Thyroid gland (tissue), 4 donors: ENCODE measurements at regions not wholly inside any gene's neighbourhood (a gene's known extent, or its start where the extent isn't known, plus 50 kb on each side); places are given as distances from the start of the nearest gene placed in this dataset.
"Not testable (repeated sequence)": the region's sequence is repeated elsewhere in the genome, so short reads cannot be mapped to it uniquely, and the experiment has no call there.

Experiments
- DNase-seq, 2 donors: peaks; one replicate each; pipeline ENCODE4 v3.0.0-alpha.2; 2019
- H3K27ac ChIP-seq, 3 donors: fragments of 200-600 bp; sonication (generic); 1 replicate in 2 of 3; 2 replicates in 1 of 3; pipeline ENCODE4 v1.5.1; 2016 to 2019; ENCODE audit warnings: mild to moderate bottlenecking in 1 of 3, moderate library complexity in 1 of 3
- H3K27me3 ChIP-seq: fragments of 200-600 bp; sonication (generic); one replicate; pipeline ENCODE4 v1.5.1; 2019
- H3K36me3 ChIP-seq, 2 donors: fragments of 200-600 bp; sonication (generic); one replicate each; pipeline ENCODE4 v1.5.1; 2016 to 2019
- H3K4me1 ChIP-seq, 2 donors: fragments of 200-600 bp; sonication (generic); one replicate each; pipeline ENCODE4 v1.5.1; 2017 to 2019
- H3K4me3 ChIP-seq, 3 donors: fragments of 200-600 bp; sonication (generic); replicated peaks in 1 of 3; 1 replicate in 2 of 3; 2 replicates in 1 of 3; pipeline ENCODE4 v1.5.1; 2016; ENCODE audit warnings: mild to moderate bottlenecking in 1 of 3
- H3K9me3 ChIP-seq: fragments of 200-600 bp; sonication (generic); one replicate; pipeline ENCODE4 v1.5.1; 2017
- CTCF ChIP-seq, 6 experiments: fragments of 200-600 bp in 3 of 6; fragments of 450-650 bp in 3 of 6; sonication (generic) in 3 of 6; IDR thresholded peaks; one replicate each; pipeline ENCODE4 v1.5.1; 2016 to 2019; ENCODE audit warnings: antibody characterized with exemption in 6 of 6, mild to moderate bottlenecking in 2 of 6, inconsistent platforms in 1 of 6, moderate library complexity in 1 of 6
- POLR2A ChIP-seq, 2 donors: fragments of 450-650 bp; IDR thresholded peaks; one replicate each; pipeline ENCODE4 v1.6.1; 2017; ENCODE audit warnings: antibody characterized with exemption in 2 of 2, mild to moderate bottlenecking in 2 of 2, moderate library complexity in 1 of 2
- WGBS, 2 donors: methylation state at CpG; one replicate each; pipeline ENCODE4 v1.1.5; 2017; 5-methylcytosine and 5-hydroxymethylcytosine counted together
- intact Hi-C: fragments of 100-400 bp; cut with DNase I; formaldehyde crosslinking; loops from one replicate; pipeline ENCODE4 v1.15.1; 2023

GRCh38 chr13:99730403-99730802 is 229.1 kb downstream of the TM9SF2 start:
- Histone ChIP-seq H3K9me3 (no peaks in the 10 kb centered on the region), H3K27ac (no peak overlapping the region), H3K36me3 (no peaks in the 10 kb centered on the region), H3K4me3 (no peak overlapping the region), H3K4me1 (peaks cover 0 to 4% of the 10 kb centered on the region in 2 donors), H3K27me3 (no peaks in the 10 kb centered on the region)
- 95 to 96% methylated on average over 11 of the region's 11 CpGs for WGBS, 2 donors
- intact Hi-C loops: no loop called here
- TF ChIP-seq POLR2A (IDR thresholded peaks at IDR 0.05) (no peak), CTCF (IDR thresholded peaks at IDR 0.05) (no peak)
- no peak for DNase-seq

GRCh38 chr13:99729745-99730144 is 228.5 kb downstream of the TM9SF2 start:
- no peak for DNase-seq
- 94 to 99% methylated on average over 7 to 16 of the region's 16 CpGs for WGBS, 2 donors
- no peaks in the 10 kb centered on the region for H3K36me3 ChIP-seq
- intact Hi-C loops: no loop called here
- no peak overlapping the region for H3K4me3 ChIP-seq
- no peaks in the 10 kb centered on the region for H3K27me3 ChIP-seq
- TF ChIP-seq CTCF (IDR thresholded peaks at IDR 0.05) (no peak), POLR2A (IDR thresholded peaks at IDR 0.05) (no peak)
- no peaks in the 10 kb centered on the region for H3K9me3 ChIP-seq
- no peak overlapping the region for H3K27ac ChIP-seq
- H3K4me1 ChIP-seq: peaks cover 0 to 4% of the 10 kb centered on the region in 2 donors

GRCh38 chr13:99727651-99728050 is 226.4 kb downstream of the TM9SF2 start:
- H3K27me3 ChIP-seq, H3K36me3 ChIP-seq, H3K4me3 ChIP-seq, intact Hi-C loops, H3K4me1 ChIP-seq, H3K27ac ChIP-seq, H3K9me3 ChIP-seq: not testable (repeated sequence)
- 41 to 61% methylated on average over 6 of the region's 6 CpGs for WGBS, 2 donors
- peak; percentile 54 to 68 for DNase-seq

DNA sequence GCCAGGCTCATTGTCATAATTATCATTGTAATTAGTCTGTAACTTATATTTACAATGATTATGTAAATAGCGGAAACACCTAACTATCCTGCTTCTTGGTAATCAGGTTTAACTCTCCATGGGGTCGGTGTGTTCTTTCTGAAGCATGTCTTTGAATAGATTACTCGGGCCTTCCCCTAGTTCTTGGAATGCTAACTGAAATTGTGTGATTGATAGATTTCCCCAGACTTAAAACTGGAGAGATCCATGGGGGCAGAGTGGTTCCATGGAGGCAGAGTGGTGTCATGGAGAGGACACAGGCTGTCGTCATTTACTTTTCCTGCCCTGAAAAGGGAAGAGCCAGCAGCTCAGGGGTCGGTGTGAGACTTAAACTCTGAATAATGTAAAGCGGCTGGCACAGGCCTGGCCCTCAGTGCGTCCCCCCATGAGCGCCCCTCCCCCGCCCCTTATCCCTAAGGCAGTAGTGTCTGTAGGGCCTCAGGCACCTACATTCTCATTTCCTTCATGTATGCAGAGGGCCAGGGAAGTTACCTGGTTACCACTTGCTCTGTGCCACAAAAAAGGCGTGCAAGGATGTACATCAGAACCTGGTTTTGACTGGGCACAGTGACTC is 225.1 kb downstream of the TM9SF2 start:
- 83 to 88% methylated on average over 10 of the region's 10 CpGs for WGBS, 2 donors
- Histone ChIP-seq H3K27me3 (no peaks in the 10 kb centered on the region), H3K27ac (no peak overlapping the region), H3K4me1 (peaks cover 0 to 4% of the 10 kb centered on the region in 2 donors), H3K36me3 (no peaks in the 10 kb centered on the region), H3K9me3 (no peaks in the 10 kb centered on the region), H3K4me3 (no peak overlapping the region)
- intact Hi-C loops: no loop called here
- TF ChIP-seq POLR2A (IDR thresholded peaks at IDR 0.05) (no peak), CTCF (IDR thresholded peaks at IDR 0.05) (no peak)
- no peak for DNase-seq

GRCh38 chr13:99725644-99726043 is 224.4 kb downstream of the TM9SF2 start:
- no peak overlapping the region for H3K4me3 ChIP-seq
- H3K4me1 ChIP-seq: peaks cover 0 to 4% of the 10 kb centered on the region in 2 donors
- no peaks in the 10 kb centered on the region for H3K36me3 ChIP-seq
- intact Hi-C loops: no loop called here
- 87 to 89% methylated on average over 11 of the region's 11 CpGs for WGBS, 2 donors
- no peak overlapping the region for H3K27ac ChIP-seq
- no peak for DNase-seq
- no peaks in the 10 kb centered on the region for H3K27me3 ChIP-seq
- H3K9me3 ChIP-seq: no peaks in the 10 kb centered on the region
- TF ChIP-seq POLR2A (IDR thresholded peaks at IDR 0.05): no peak

DNA sequence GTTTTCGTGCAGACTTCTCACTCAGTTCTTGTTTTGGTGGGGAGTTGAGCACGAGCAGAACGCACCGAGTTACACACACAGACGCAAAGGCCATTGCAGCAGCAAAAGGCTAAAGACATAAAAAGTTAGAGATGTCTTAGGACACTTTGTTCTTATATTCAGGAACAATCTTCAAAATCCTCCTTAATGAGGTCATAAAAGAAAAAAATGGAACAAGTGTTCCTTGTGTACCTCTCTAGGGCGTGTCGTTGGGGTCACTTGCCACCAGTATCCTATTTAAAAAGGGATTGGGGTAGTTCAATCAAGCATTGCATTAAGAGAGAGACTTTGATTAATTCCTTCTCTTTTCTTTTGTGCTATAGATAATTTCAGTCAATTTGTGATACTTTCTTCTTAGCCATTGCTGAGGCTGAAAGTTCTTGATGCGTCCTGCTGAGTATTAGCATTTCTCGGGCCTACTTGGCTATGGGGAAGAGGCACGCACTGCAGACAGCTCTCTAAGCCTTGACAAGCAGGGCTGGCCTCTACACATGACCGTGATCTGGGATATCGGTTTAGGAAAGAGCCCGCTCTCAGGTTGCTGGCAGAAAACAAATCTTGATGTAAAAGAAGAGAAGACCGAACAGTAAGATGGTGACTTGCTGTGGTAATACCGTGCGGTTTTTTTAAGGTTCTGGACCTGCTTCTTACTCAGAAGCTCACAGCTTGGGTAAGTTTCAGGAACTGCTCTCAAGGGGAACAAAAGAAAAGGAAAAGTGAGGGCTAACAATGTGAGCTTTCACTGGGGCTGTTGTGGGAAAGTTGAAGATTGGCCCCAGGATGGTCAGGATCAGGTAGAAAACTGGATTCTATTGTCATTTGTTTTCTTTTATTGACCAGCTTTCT is 223.6 kb downstream of the TM9SF2 start:
- Histone ChIP-seq H3K9me3 (no peaks in the 10 kb centered on the region), H3K27ac (no peak overlapping the region), H3K27me3 (no peaks in the 10 kb centered on the region), H3K36me3 (no peaks in the 10 kb centered on the region), H3K4me3 (no peak overlapping the region), H3K4me1 (peaks cover 0 to 4% of the 10 kb centered on the region in 2 donors)
- 94% methylated on average over 16 of the region's 16 CpGs for WGBS, 2 donors
- TF ChIP-seq POLR2A (IDR thresholded peaks at IDR 0.05): no peak
- TF ChIP-seq CTCF (IDR thresholded peaks at IDR 0.05): no peak
- intact Hi-C loops: no loop called here
- DNase-seq: no peak
